GM20000 (cell line): ENCODE measurements at regions not wholly inside any gene's neighbourhood (a gene's known extent, or its start where the extent isn't known, plus 50 kb on each side); places are given as distances from the start of the nearest gene placed in this dataset.
"Not testable (repeated sequence)": the region's sequence is repeated elsewhere in the genome, so short reads cannot be mapped to it uniquely, and the experiment has no call there.

Experiments used
- DNase-seq: peaks from one replicate; pipeline ENCODE4 v3.0.0; 2012; ENCODE audit warnings: low spot score
- TF ChIP-seq, protein P1 (sequence below): IDR thresholded peaks from 2 replicates; pipeline ENCODE4 v1.5.1; 2012; ENCODE audit warnings: mild to moderate bottlenecking, control low read depth; ENCODE audit errors: extremely low read depth, missing control alignments

DNA sequence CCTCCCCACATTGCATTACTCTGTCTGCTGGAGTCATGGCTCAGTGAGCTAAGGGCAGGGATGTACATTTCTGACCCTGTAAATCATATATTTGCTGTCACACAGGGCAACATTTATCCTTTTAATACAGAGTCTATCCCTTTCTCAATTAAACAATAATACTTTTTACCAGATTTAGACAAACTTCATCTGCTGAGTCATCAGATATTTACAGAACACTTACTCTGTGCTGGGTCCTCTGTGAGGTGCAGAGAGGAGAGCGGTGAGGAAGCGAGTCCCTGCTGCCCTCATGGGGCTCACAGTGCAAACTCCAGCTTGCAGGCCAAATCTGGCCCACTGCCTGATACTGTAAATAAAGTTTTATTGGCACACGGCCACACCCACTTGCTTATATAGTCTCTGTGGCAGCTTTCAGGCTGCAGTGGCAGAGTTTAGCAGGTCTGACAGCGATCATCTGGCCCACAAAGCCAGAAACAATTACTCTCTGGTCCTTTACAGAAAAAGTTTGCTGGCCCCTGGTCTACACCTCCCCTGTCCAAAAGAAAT lies 144.5 kb downstream of the CDH26 start:
- DNase-seq = no peak
- TF ChIP-seq, protein P1, sequence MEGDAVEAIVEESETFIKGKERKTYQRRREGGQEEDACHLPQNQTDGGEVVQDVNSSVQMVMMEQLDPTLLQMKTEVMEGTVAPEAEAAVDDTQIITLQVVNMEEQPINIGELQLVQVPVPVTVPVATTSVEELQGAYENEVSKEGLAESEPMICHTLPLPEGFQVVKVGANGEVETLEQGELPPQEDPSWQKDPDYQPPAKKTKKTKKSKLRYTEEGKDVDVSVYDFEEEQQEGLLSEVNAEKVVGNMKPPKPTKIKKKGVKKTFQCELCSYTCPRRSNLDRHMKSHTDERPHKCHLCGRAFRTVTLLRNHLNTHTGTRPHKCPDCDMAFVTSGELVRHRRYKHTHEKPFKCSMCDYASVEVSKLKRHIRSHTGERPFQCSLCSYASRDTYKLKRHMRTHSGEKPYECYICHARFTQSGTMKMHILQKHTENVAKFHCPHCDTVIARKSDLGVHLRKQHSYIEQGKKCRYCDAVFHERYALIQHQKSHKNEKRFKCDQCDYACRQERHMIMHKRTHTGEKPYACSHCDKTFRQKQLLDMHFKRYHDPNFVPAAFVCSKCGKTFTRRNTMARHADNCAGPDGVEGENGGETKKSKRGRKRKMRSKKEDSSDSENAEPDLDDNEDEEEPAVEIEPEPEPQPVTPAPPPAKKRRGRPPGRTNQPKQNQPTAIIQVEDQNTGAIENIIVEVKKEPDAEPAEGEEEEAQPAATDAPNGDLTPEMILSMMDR = no peak

DNA sequence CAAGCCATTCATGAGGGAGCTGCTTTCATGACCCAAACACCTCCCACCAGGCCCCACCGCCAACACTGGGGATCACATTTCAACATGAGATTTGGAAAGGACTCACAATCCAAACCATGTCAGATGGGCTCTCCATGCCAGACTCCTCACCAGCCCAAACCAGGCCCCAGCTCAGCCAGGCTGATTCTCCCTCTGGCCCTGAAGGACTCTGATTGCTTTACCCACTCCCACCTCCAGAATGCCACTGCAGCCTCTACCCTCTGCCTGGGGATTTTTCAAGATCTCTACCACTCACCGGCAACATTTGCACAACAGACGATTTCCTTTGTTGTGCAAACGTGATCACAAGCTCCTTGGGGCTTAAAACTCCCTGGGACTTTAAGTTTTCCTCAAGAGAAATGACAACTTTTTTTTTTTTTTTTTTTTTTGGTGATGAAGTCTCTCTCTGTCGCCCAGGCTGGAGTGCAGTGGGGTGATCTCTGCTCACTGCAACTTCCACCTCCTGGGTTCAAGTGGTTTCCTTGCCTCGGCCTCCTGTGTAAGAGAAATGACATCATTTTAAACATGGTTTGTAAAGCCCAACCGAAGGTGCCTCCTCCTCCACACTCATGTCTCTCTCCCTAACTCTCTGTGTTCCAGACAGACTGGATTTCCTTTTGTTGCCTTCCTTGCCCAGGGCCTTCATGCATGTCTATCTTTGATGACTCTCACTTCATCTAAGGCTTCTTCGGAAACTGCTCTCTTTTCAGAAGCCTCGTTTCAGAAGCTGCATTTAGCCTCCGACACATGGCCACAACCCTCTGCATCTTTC lies 147.0 kb downstream of the CDH26 start:
- TF ChIP-seq, protein P1 = no peak
- no peak for DNase-seq

DNA sequence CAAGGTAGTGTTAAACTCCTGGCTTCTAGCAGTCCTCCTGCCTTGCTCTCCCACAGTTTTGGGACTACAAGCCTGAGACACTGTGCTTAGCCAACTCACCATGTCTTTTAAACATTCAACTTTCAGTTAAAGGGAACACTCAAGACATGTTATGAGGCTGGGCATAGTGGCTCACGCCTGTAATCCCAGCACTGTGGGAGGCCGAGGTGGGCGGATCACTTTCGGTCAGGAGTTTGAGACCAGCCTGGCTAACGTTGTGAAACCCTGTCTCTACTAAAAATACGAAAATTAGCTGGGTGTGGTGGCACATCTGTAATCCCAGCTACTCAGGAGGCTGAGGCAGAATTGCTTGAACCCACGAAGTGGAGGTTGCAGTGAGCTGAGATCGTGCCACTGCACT lies 148.0 kb downstream of the CDH26 start:
- DNase-seq = not testable (repeated sequence)

DNA sequence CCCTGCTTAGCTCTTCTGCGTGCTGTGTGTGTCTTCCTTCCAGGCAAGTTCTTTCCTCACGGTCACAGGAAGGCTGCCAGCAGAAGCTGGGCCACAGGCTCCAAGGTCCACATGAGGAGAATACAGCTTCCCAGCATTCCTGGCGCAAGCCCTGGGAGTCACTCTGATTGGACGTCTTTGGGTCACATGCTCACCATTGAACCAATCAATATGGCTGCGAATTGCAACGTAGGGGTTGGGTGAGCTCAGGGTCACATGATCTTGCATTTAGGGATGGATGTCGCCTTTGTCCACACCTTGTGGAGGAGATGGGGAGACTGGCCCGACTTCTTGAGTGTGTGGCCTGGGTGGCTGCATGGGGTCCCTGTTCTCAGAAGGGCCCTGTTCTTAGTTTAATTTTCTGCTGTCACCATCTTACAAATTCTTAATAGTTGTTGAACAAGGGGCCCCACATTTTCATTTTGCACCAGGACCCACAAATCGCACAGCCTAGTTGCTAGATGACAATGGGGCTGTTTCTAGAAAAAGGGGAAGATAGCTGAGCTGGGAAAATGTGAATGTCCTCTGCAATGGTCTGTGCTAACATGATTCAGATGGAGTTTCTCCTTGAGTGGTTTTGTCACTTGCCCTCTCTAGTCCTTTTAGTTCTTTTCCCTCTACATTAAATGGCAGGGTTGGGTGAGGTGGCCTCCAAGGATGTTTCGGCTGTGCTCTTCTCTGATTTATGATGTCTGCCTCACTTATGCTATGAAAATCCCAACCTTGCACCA lies 149.6 kb downstream of the CDH26 start:
- no peak for DNase-seq

DNA sequence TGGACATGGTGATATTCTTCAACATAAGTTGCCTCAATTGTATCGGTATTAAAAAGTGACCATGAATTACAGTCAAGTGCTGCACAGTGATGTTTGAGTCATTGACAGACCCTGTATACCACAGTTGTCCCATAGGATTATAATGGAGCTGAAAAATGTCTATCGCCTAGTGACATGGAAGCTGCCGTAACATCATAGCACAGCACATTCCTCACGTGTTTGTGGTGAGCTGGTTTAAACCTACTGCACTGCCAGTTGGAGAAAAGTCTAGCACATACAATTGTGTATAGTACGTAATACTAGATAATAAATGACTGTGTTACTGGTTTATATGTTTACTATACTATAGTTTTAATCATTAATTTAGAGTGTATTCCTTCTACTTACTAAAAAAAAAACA lies 150.2 kb downstream of the CDH26 start:
- TF ChIP-seq, protein P1 = no peak
- DNase-seq = no peak

More for the DNA sequence above, 149.6 kb downstream of the CDH26 start:
- TF ChIP-seq, protein P1 = no peak

DNA sequence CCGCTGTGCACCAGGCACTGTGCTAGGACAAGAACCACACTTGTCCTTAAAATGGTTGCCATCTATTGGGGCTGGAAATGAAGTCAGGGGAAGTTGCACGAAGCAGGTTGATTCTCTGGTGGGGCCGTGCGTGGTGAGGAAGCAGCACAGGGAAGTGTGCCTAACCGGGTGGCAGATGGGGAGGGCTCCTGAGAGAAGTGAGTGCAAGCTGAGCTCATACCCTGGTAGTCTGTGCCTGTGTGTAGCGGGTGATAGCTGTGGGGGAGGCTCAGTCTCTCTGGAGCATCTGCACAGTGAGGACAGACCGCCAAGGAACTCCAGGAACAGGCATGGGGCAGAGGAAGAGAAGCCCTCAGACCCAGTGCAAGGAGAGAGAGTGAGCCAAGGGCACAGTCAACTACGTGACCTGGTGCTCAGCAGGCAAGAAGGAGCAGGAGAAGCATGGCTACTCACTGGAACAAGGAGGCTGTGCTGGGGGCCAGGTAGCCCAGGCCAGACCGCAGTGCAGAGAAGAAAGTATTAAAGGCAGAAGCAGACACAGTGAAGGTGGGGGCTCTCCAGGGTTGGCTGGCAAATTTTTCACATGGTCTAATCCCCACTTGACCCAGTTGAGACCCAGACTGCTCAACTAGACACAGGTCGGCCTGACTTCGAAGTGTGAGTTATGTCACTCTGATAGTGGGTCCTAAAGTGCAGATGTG lies 155.0 kb downstream of the CDH26 start:
- TF ChIP-seq, protein P1 = no peak
- DNase-seq = no peak

DNA sequence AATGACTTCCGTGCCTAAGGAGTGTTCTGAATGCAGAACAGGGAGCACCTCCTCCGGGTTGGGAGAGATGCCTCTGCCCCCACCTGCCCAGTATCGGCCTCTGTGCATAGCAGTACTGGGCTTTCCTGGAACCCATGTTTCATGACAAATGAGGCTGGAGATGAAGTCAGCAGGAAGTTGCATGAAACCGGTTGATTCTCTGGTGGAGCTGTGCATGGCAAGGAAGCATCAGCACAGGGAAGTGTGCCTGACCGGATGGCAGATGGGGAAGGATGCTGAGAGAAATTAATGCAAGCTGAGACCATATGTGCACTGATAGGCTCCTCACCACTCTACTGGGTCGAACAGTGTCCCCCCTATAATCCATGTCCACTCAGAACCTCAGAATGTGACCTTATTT lies 155.5 kb downstream of the CDH26 start:
- TF ChIP-seq, protein P1 = no peak
- no peak for DNase-seq
